HG03066 (cell line): ENCODE measurements at regions not wholly inside any gene's neighbourhood (a gene's known extent, or its start where the extent isn't known, plus 50 kb on each side); places are given as distances from the start of the nearest gene placed in this dataset.

Experiments
- ATAC-seq: cut with Tn5 transposase; IDR thresholded peaks from one replicate; pipeline ENCODE4 v1.9.1; 2021; ENCODE audit warnings: low read depth; ENCODE audit not compliant: unreplicated experiment

DNA sequence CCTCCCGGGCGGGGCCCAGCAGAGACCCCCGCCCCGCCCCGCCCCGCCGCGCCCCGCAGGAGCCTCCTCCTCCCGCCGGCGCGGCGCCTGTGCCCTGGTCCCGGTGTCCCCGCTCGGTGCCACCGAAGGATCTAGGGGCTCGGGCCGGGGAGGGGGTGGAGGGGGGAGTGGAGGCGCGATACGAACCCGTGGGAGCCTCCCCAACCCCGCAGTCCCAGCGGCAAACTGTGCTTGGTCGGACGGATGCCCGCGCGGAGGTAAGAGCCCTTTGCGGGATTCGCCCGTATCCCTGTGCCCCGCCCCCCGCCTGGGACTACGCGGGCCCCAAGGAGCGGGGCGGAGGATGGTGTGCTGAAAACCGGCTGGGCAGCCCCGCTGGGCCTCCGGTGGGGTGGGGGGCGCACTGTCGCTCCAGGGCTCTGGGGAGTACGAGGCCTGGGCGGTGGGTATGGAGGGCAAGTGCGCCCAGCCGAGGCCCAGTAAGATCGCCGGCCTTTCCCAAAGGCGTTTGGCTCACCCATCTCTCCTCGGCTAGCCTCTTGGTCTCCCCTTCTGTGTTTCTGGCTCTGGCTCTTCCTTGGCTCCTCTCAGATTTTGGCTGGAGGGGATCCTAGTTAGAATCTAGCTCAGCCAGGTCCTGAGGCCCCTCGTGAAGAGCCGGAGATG lies 65.6 kb upstream of the POLG start:
- peak; percentile 23 for ATAC-seq

DNA sequence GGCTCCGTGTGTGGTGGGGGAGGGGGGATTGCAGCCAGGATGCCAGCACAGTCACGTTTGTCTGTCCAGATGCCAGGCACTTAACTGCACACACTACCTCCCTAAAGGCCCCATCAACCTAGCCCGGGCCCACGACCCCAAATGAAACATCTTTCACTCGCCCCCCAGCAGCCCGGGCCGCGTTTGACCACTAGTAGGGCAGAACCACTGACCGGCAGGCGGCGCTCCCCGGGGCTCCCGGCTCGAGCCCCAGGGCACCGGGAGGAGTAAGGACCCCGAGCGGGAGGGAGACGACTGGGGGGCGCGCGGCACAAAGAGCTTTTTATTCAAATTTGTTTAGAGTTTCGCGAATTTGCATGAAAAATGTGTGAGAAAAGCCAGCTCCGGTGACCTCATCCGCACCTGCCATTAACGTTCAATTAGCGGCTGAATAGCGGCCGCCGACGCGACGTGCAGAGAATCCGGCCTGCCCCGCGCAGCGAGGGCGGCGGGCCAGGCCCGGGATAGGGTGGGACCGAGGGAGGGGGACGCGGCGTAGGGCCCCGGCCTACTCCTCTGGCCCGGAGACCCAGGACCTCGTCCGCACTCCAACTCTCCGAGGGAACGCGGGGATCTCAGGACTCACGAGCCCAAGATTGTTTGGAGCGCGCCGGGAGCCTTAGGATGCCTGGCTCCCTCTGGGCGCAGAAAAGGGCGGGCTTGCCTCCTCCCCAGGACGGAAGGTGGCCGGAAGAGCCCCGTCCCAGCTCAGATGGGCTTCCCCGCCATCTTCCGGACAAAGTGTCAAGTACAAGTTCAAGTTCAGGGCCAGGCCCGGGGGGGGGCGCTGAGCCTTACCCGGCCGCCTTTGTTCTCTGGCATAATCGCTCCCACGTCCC lies 64.9 kb upstream of the POLG start:
- peak; percentile 66 for ATAC-seq

DNA sequence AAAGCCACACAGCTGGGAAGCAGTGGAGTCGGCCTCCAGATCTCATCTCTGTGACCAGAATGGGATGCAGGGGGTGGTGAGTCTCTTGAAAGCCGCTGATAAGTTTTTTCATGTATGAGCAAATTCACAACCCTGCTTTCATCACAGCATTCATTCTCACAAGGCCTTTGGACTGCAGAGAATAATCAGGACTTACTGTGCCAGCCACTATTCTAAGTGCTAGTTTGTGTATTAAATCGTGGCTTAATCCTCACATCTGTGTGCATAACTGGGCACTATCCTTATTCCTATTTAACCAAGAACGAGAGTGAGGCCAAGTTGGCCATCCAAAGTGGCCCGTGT lies 64.2 kb upstream of the POLG start:
- no peak for ATAC-seq

DNA sequence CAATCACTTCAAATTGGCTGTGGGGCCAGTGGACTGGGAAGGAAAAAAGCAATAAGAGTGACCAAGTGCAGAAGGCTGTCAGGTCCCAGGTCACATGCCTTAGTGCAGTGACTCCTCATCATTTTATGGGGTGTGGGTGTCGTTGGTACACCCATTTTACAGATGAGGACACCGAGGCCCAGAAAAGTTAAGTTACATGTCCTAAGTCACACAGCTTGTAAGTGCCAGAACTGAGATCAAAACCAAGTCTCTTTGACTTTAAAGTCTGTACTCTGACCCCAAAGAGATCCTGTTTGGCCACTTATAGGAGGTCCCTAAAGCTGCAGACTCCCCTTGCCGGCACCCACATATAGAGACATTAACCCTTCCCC lies 63.0 kb upstream of the POLG start:
- ATAC-seq: no peak

DNA sequence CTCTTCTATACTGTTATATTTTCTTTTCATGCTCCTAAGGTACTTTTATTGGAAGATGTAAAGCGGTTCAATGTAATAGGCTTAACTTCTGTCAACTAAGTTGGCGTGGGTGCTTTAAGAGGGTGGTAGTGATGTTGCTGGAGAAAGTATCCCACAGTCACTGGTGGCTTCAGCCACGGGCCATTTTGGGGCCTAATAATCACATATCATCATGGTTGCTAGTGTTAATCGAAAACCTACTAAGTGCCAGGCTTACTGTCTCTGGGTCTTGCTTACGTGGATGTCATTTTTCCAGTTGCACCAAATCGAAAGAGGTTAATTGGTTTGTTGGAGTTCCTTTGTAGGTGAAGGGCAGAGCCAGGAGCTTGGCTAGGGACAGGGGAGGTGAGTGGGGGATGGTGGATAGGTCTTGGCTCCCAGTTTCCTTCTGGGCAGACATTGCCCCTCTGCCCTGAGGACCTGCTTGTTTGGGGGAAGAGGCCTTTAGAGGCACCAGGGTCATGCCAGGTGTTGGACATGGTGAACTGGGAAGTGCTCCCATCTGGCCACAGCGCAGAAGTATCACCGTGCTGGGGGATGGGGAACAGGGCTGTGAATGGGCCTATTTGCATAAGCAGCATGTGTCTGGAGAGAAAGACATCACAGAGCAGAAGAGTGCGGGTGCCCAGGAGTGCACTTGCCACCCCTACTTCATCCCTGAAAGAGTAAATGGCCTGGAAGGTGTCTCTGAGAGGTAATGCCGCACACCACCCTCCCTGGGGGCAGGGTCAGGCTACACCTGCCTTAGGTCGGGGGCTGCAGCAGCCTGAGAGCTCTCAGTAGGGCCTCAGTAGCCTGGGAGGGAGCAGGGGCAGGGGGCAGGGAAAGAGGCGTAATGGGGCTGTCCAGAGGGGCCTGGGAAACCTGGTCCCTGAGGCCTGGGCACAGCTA lies 62.4 kb upstream of the POLG start:
- no peak for ATAC-seq

DNA sequence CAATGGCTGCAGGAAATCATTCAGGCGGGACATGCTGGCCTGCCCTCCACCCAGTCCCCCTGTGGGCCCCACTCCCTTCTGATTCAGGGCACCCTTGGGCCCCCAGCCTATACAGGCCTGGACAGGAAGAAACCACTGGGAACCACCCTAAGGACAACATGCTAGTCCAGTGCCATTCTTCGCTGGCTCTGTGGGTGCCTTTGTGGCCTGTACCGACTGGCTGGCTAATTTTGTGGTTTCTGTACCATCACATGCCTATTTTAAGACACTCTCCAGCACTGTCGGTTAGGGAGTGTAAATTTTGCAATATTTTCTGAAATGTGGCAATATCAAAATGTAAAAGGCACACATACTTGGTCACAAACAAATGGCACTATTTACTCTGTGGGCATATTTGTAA lies 61.4 kb upstream of the POLG start:
- ATAC-seq: no peak

DNA sequence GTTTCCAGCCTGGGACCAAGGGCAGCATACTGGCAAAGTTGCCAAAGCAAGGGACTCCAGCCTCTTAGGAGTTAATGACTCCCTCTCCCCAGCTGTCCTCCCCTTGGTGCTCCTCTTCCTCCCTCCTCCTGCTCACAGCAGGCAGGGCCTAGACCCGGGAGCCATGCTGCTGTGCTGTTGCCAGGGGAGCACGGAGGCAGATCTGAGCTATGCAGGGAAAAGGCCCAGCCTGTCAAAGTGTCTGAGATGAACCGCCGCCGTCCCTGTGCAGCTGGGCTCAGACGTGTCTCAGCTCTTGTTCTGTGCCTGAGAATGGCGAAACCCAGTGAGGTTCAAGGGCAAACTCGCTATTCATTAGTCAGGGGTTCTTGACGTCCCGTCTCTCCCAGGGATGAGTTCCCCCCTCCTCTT lies 60.8 kb upstream of the POLG start:
- no peak for ATAC-seq

DNA sequence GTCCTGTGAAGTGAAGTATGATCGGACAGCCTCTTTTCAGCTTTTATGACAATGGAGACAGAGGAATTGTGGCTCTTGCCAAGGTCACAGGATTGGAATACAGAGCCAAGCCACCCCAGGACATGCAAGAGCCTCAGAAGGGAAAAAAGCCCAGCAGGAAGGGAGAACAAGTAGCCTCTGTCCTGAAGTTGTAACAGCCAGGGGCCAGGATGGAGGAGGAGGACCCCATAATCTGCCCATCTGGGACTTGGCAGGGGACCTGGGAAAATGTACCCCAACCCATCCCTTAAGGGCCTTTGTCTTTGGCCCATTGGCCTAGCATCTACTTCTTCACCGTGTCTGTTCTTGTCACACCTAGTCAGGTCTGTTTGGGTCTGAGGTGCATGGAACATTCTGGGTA lies 60.4 kb upstream of the POLG start:
- ATAC-seq: no peak

DNA sequence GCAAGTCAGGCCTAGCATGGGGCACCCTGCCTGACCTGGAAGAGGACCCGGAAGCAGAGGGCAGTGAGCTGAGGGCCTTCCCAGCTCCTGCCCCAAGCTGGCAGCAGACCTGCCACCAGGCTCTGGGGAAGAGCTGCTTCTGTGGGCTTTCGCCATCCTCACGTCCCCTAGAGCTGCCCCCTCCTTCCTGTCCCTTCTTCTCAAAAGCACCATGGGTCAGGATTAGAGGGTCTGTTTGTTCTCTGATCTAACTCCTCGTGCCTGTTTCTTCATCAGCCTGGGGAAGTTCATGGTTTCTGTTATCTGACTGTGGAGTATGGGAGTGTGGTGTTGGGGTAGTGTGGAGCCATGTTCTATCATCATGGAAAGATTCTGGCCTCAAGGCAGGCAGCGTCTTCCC lies 58.4 kb upstream of the POLG start:
- ATAC-seq: no peak

DNA sequence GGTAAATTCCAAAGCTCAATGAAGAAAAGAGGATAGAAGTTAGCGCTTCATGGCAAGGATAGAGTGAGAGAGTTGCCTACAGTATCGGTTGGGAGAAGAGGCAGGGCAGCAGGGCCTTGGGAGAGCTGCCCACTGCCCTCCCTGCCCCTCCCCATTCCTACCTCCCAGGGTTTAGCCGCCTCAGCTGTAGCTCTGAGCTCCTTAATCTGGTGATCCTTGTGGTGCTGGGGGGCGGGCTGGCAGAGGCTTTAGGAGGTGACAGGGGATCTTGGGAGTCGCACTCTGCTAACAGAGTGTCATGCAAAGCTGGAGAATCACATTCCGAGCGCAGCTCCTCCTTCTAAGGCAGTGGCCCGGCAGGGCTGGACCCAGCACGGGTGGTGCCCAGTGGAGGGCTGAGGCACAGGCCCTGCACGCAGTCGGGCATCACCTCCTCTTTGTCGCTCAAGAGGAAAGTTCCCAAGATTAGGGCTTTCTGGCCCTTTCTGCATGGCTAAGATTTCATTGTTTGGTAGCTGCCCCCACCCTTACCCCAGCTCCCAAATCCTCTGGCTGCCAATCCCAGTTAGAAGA lies 57.1 kb upstream of the POLG start:
- ATAC-seq: no peak

GRCh38 chr15:89389841-89390603 lies 55.4 kb upstream of the POLG start:
- no peak for ATAC-seq

DNA sequence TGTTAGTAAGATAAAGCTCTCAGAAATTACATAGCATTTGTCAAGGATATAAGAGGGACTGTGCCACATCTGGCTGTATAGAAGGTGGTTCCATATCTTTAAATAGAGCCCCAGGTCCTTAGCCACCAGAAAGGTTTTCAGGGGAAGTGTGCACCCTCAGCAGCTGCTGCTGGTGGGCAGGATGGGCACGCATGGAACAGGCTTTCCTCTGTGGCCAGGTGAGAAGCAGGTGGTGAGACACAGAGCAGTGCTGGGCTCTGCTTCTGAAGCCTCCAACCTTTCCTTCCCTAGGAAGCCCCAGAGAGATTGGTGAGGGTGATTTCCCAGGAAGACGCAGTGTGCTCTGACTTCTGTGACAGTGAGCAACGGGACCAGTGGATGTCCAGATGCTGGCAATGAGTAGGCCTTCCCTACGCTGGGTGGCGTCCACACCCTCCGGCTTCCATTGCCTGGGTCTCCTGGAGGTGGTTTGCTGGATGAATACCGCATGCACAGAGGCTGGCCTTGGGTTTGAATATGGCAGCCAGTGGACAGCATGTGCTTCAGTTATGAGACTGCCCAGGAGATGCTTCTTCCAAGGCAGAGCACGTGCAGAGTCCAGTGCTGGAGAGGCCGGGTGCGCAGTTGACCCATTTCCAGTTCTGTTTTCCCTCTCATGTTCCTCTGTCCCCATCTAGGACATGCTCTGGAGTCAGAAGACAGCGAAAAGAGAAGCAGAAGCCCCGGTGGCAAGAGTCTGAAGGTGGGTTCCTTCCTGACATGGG lies 52.7 kb upstream of the POLG start:
- no peak for ATAC-seq

- no peak for ATAC-seq
Observed at GRCh38 chr15:89385596-89386331, 51.1 kb upstream of the POLG start.
